IPS DF 6.9 (cell line): ENCODE measurements at regions not wholly inside any gene's neighbourhood (a gene's known extent, or its start where the extent isn't known, plus 50 kb on each side); places are given as distances from the start of the nearest gene placed in this dataset.

ENCODE experiments used
- DNase-seq: peaks from one replicate; pipeline ENCODE4 v3.0.0-alpha.2; 2013; ENCODE audit warnings: low read depth, low spot score
- H3K27ac ChIP-seq: one replicate; pipeline ENCODE4 v1.5.1; 2013; ENCODE audit warnings: low read length, control low read depth
- H3K27me3 ChIP-seq: 2 replicates; pipeline ENCODE4 v1.6.1; 2013; ENCODE audit warnings: mild to moderate bottlenecking, low read length; ENCODE audit not compliant: control insufficient read depth, insufficient read depth
- H3K36me3 ChIP-seq: 2 replicates; pipeline ENCODE4 v1.6.1; 2013; ENCODE audit warnings: low read length; ENCODE audit not compliant: control insufficient read depth, insufficient read depth
- H3K4me1 ChIP-seq: 2 replicates; pipeline ENCODE4 v1.6.1; 2013; ENCODE audit warnings: low read length; ENCODE audit not compliant: control insufficient read depth, insufficient read depth
- H3K4me3 ChIP-seq: 2 replicates; pipeline ENCODE4 v1.5.1; 2013; ENCODE audit warnings: mild to moderate bottlenecking, low read length
- H3K9me3 ChIP-seq: 2 replicates; pipeline ENCODE4 v1.6.1; 2013; ENCODE audit warnings: low read length, inconsistent platforms; ENCODE audit not compliant: control insufficient read depth, insufficient read depth
- WGBS: extraction: QIAGEN DNeasy Blood & Tissue Kit; methylation state at CpG from one replicate; pipeline ENCODE4 v1.1.7; 2013; ENCODE audit warnings: mixed read lengths, missing lambda C conversion rate; ENCODE audit not compliant: insufficient read length, insufficient coverage; 5-methylcytosine and 5-hydroxymethylcytosine counted together

GRCh38 chr5:92979716-92980115 is 601.3 kb downstream of the NR2F1-AS1 start:
- Histone ChIP-seq H3K9me3 (no peaks in the 10 kb centered on the region), H3K4me1 (no peaks in the 10 kb centered on the region), H3K4me3 (no peak overlapping the region), H3K36me3 (no peaks in the 10 kb centered on the region), H3K27me3 (no peaks in the 10 kb centered on the region), H3K27ac (no peak overlapping the region)
- no peak for DNase-seq
- WGBS, result no CpG with 5 or more reads among the region's 1 CpG

- Histone ChIP-seq H3K4me3 (no peak overlapping the region), H3K4me1 (no peaks in the 10 kb centered on the region), H3K36me3 (no peaks in the 10 kb centered on the region), H3K27me3 (no peaks in the 10 kb centered on the region), H3K27ac (no peak overlapping the region), H3K9me3 (no peaks in the 10 kb centered on the region)
- DNase-seq, result no peak
- WGBS, result no CpG with 5 or more reads among the region's 3 CpGs
These were observed 603.0 kb downstream of the NR2F1-AS1 start for GRCh38 chr5:92977846-92978540.

GRCh38 chr5:92976156-92976555 is 604.9 kb downstream of the NR2F1-AS1 start:
- Histone ChIP-seq H3K4me3 (no peak overlapping the region), H3K36me3 (no peaks in the 10 kb centered on the region), H3K27ac (no peak overlapping the region), H3K4me1 (no peaks in the 10 kb centered on the region), H3K9me3 (no peaks in the 10 kb centered on the region), H3K27me3 (no peaks in the 10 kb centered on the region)
- WGBS, result no CpG with 5 or more reads among the region's 1 CpG
- DNase-seq, result no peak

- H3K4me1 ChIP-seq, result no peaks in the 10 kb centered on the region
- WGBS, result no CpG with 5 or more reads among the region's 2 CpGs
- no peaks in the 10 kb centered on the region for H3K27me3 ChIP-seq
- no peaks in the 10 kb centered on the region for H3K36me3 ChIP-seq
- no peaks in the 10 kb centered on the region for H3K9me3 ChIP-seq
- H3K27ac ChIP-seq, result no peak overlapping the region
- no peak for DNase-seq
- no peak overlapping the region for H3K4me3 ChIP-seq
These were observed 611.2 kb downstream of the NR2F1-AS1 start for GRCh38 chr5:92969781-92970237.

- WGBS, result no CpG with 5 or more reads among the region's 5 CpGs
- Histone ChIP-seq H3K36me3 (no peaks in the 10 kb centered on the region), H3K4me1 (no peaks in the 10 kb centered on the region), H3K27ac (no peak overlapping the region), H3K27me3 (no peaks in the 10 kb centered on the region), H3K4me3 (no peak overlapping the region), H3K9me3 (no peaks in the 10 kb centered on the region)
- DNase-seq, result no peak
These were observed 611.7 kb downstream of the NR2F1-AS1 start for GRCh38 chr5:92969191-92969780.

GRCh38 chr5:92963800-92964199 is 617.2 kb downstream of the NR2F1-AS1 start:
- H3K36me3 ChIP-seq, result no peaks in the 10 kb centered on the region
- H3K27ac ChIP-seq, result no peak overlapping the region
- H3K9me3 ChIP-seq, result no peaks in the 10 kb centered on the region
- no peak overlapping the region for H3K4me3 ChIP-seq
- no peak for DNase-seq
- WGBS, result no CpG with 5 or more reads among the region's 2 CpGs
- H3K4me1 ChIP-seq, result no peaks in the 10 kb centered on the region
- H3K27me3 ChIP-seq, result no peaks in the 10 kb centered on the region

GRCh38 chr5:92962752-92963151 is 618.3 kb downstream of the NR2F1-AS1 start:
- no peaks in the 10 kb centered on the region for H3K9me3 ChIP-seq
- H3K4me1 ChIP-seq, result no peaks in the 10 kb centered on the region
- no peak overlapping the region for H3K4me3 ChIP-seq
- H3K36me3 ChIP-seq, result no peaks in the 10 kb centered on the region
- no peak for DNase-seq
- H3K27me3 ChIP-seq, result no peaks in the 10 kb centered on the region
- no peak overlapping the region for H3K27ac ChIP-seq

- Histone ChIP-seq H3K27ac (no peak overlapping the region), H3K9me3 (no peaks in the 10 kb centered on the region), H3K36me3 (no peaks in the 10 kb centered on the region), H3K4me3 (no peak overlapping the region), H3K4me1 (no peaks in the 10 kb centered on the region), H3K27me3 (no peaks in the 10 kb centered on the region)
- no CpG with 5 or more reads among the region's 5 CpGs for WGBS
- no peak for DNase-seq
These were observed 624.1 kb downstream of the NR2F1-AS1 start for GRCh38 chr5:92956886-92957285.

GRCh38 chr5:92952243-92952642 is 628.8 kb downstream of the NR2F1-AS1 start:
- H3K4me3 ChIP-seq, result no peak overlapping the region
- no peaks in the 10 kb centered on the region for H3K27me3 ChIP-seq
- no peak for DNase-seq
- H3K27ac ChIP-seq, result no peak overlapping the region
- H3K9me3 ChIP-seq, result no peaks in the 10 kb centered on the region
- H3K4me1 ChIP-seq, result no peaks in the 10 kb centered on the region
- no peaks in the 10 kb centered on the region for H3K36me3 ChIP-seq

- no peaks in the 10 kb centered on the region for H3K4me1 ChIP-seq
- no peak for DNase-seq
- H3K4me3 ChIP-seq, result no peak overlapping the region
- H3K27ac ChIP-seq, result no peak overlapping the region
- H3K9me3 ChIP-seq, result no peaks in the 10 kb centered on the region
- no peaks in the 10 kb centered on the region for H3K27me3 ChIP-seq
- no peaks in the 10 kb centered on the region for H3K36me3 ChIP-seq
These were observed 629.3 kb downstream of the NR2F1-AS1 start for GRCh38 chr5:92951746-92952145.

- H3K27me3 ChIP-seq, result no peaks in the 10 kb centered on the region
- H3K27ac ChIP-seq, result no peak overlapping the region
- no peaks in the 10 kb centered on the region for H3K36me3 ChIP-seq
- no peak for DNase-seq
- no peak overlapping the region for H3K4me3 ChIP-seq
- WGBS, result no CpG with 5 or more reads among the region's 8 CpGs
- H3K9me3 ChIP-seq, result no peaks in the 10 kb centered on the region
- H3K4me1 ChIP-seq, result no peaks in the 10 kb centered on the region
These were observed 634.5 kb downstream of the NR2F1-AS1 start for GRCh38 chr5:92946546-92946945.
